ENCODE measurements at regions not wholly inside any gene's neighbourhood (a gene's known extent, or its start where the extent isn't known, plus 50 kb on each side); places are given as distances from the start of the nearest gene placed in this dataset.

GRCh38 chr4:26081795-26082498 is 167.9 kb downstream of the SMIM20 start:
- no peak for DNase-seq
- TF ChIP-seq CTCF (IDR thresholded peaks at IDR 0.05): peak; percentile 57 to 66
- peaks cover 0 to 4% (median 2%) of the 10 kb centered on the region in 4 donors for H3K4me1 ChIP-seq
- no peak overlapping the region for H3K27ac ChIP-seq
- intact Hi-C loops (cut with DNase I; ENCODE audit: low total_unique reads): no loop called here
- H3K27me3 ChIP-seq: peaks cover 0 to 22% of the 10 kb centered on the region in 2 donors
- no peaks in the 10 kb centered on the region for H3K9me3 ChIP-seq
- no peak overlapping the region for H3K4me3 ChIP-seq
- no peaks in the 10 kb centered on the region for H3K36me3 ChIP-seq

GRCh38 chr4:26082565-26082964 is 168.5 kb downstream of the SMIM20 start:
- Histone ChIP-seq H3K9me3 (no peaks in the 10 kb centered on the region), H3K36me3 (no peaks in the 10 kb centered on the region), H3K4me1 (peaks cover 0 to 8% (median 2%) of the 10 kb centered on the region in 4 donors), H3K4me3 (no peak overlapping the region), H3K27ac (no peak overlapping the region), H3K27me3 (peaks cover 0 to 23% of the 10 kb centered on the region in 2 donors)
- no peak for DNase-seq
- no peak for TF ChIP-seq CTCF (IDR thresholded peaks at IDR 0.05)
- intact Hi-C loops (cut with DNase I; ENCODE audit: low total_unique reads): no loop called here

- DNase-seq: no peak
- intact Hi-C loops (cut with DNase I; ENCODE audit: low total_unique reads): no loop called here
- Histone ChIP-seq H3K27me3 (peaks cover 0 to 25% of the 10 kb centered on the region in 2 donors), H3K4me3 (no peak overlapping the region), H3K9me3 (no peaks in the 10 kb centered on the region), H3K36me3 (no peaks in the 10 kb centered on the region), H3K27ac (no peak overlapping the region), H3K4me1 (peaks cover 0 to 21% (median 5%) of the 10 kb centered on the region in 4 donors)
- no peak for TF ChIP-seq CTCF (IDR thresholded peaks at IDR 0.05)
Observed at GRCh38 chr4:26083987-26084386, 170.0 kb downstream of the SMIM20 start.

GRCh38 chr4:26084414-26084813 is 170.4 kb downstream of the SMIM20 start:
- Histone ChIP-seq H3K9me3 (no peaks in the 10 kb centered on the region), H3K27ac (no peak overlapping the region), H3K27me3 (peaks cover 0 to 25% of the 10 kb centered on the region in 2 donors), H3K36me3 (no peaks in the 10 kb centered on the region), H3K4me1 (peaks cover 0 to 23% (median 5%) of the 10 kb centered on the region in 4 donors), H3K4me3 (no peak overlapping the region)
- intact Hi-C loops (cut with DNase I; ENCODE audit: low total_unique reads): no loop called here
- DNase-seq: no peak
- no peak for TF ChIP-seq CTCF (IDR thresholded peaks at IDR 0.05)

GRCh38 chr4:26085551-26085950 is 171.5 kb downstream of the SMIM20 start:
- no peak for DNase-seq
- Histone ChIP-seq H3K27me3 (peaks cover 0 to 25% of the 10 kb centered on the region in 2 donors), H3K4me1 (peaks cover 0 to 23% (median 5%) of the 10 kb centered on the region in 4 donors), H3K4me3 (no peak overlapping the region), H3K36me3 (no peaks in the 10 kb centered on the region), H3K9me3 (peaks cover 0 to 4% (median 0%) of the 10 kb centered on the region in 3 donors), H3K27ac (no peak overlapping the region)
- TF ChIP-seq CTCF (IDR thresholded peaks at IDR 0.05): no peak
- intact Hi-C loops (cut with DNase I; ENCODE audit: low total_unique reads): no loop called here

All from tibial artery (tissue), 4 donors.